ENCODE measurements at regions not wholly inside any gene's neighbourhood (a gene's known extent, or its start where the extent isn't known, plus 50 kb on each side); places are given as distances from the start of the nearest gene placed in this dataset.
"Not testable (repeated sequence)": the region's sequence is repeated elsewhere in the genome, so short reads cannot be mapped to it uniquely, and the experiment has no call there.

DNA sequence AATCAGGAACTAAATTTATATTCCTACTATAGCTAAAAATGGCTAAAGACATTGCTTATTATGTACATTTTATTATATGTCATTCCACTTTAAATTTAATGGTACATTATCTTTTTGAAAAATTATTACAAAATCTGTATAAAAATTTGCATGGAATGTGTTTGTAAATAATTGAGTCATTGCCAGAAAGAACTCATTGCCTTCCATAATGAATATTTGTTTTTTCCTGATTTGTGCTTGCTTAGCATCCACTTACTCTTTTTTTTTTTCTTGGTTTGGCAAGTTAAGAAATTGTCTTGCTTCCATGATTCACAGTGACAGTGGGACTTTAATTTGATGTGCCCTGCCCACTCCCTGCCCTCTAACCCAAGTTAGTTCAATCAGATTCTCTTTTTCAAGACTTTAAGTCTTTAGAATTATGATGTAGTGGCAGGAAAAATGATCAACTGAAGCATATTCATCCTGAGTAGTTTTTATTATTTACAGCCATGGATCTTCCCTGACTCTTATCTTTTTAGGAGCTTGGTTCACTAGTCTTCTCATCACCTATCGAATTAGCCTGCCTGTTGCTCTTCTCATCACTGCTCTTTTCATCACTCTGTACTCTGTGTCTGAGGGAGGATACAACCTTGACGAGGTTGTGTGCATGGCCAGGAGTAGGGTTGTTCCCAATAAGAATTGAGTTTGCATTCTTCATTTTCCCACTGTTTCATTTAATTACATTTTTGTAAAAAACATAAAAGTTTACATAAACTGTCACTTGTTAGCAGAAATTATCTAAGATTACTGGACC, 442.0 kb downstream of the BTG1 start:
- H3K9me3 ChIP-seq (ENCODE audit: low read depth), result no peaks in the 10 kb centered on the region
- DNase-seq (ENCODE audit: low spot score), result no peak
- no peak overlapping the region for H3K27ac ChIP-seq
- H2AFZ ChIP-seq, result no peak overlapping the region
- no peaks in the 10 kb centered on the region for H3K79me2 ChIP-seq
- no peaks in the 10 kb centered on the region for H4K20me1 ChIP-seq (ENCODE audit: insufficient read depth, poor library complexity, severe bottlenecking)
- H3K4me2 ChIP-seq, result no peak overlapping the region
- no peaks in the 10 kb centered on the region for H3K4me1 ChIP-seq (ENCODE audit: insufficient read depth)
- no peak overlapping the region for H3K4me3 ChIP-seq
- no peaks in the 10 kb centered on the region for H3K9me2 ChIP-seq (replicated peaks; ENCODE audit: insufficient read depth)
- WGBS (ENCODE audit: low lambda C conversion rate, missing lambda C conversion rate), result 76% methylated on average over 2 of the region's 2 CpGs
- H3K36me3 ChIP-seq (replicated peaks; ENCODE audit: insufficient read depth, low read depth), result no peaks in the 10 kb centered on the region
- H3K27me3 ChIP-seq, result no peaks in the 10 kb centered on the region
- TF ChIP-seq EZH2 (IDR thresholded peaks at IDR 0.05; ENCODE audit: borderline replicate concordance) (no peak), EZH2phosphoT487 (IDR thresholded peaks at IDR 0.05; ENCODE audit: low read depth, severe bottlenecking, unreplicated experiment) (no peak), CTCF (IDR thresholded peaks at IDR 0.05; ENCODE audit: poor library complexity) (no peak)

- Histone ChIP-seq H3K4me1 (ENCODE audit: insufficient read depth) (no peaks in the 10 kb centered on the region), H3K9me2 (replicated peaks; ENCODE audit: insufficient read depth) (no peaks in the 10 kb centered on the region), H3K9me3 (ENCODE audit: low read depth) (no peaks in the 10 kb centered on the region), H3K27ac (no peak overlapping the region), H3K4me2 (no peak overlapping the region), H4K20me1 (ENCODE audit: insufficient read depth, poor library complexity, severe bottlenecking) (no peaks in the 10 kb centered on the region), H3K36me3 (replicated peaks; ENCODE audit: insufficient read depth, low read depth) (no peaks in the 10 kb centered on the region), H2AFZ (no peak overlapping the region), H3K4me3 (no peak overlapping the region), H3K79me2 (no peaks in the 10 kb centered on the region), H3K27me3 (no peaks in the 10 kb centered on the region)
- DNase-seq (ENCODE audit: low spot score), result no peak
- no peak for TF ChIP-seq CTCF (IDR thresholded peaks at IDR 0.05; ENCODE audit: poor library complexity)
- no peak for TF ChIP-seq EZH2phosphoT487 (IDR thresholded peaks at IDR 0.05; ENCODE audit: low read depth, severe bottlenecking, unreplicated experiment)
- no peak for TF ChIP-seq EZH2 (IDR thresholded peaks at IDR 0.05; ENCODE audit: borderline replicate concordance)
- WGBS (ENCODE audit: low lambda C conversion rate, missing lambda C conversion rate), result 85% methylated on average over 3 of the region's 3 CpGs
These were observed 442.7 kb downstream of the BTG1 start for GRCh38 chr12:91702843-91703425.

- H3K4me2 ChIP-seq, result no peak overlapping the region
- no peaks in the 10 kb centered on the region for H3K27me3 ChIP-seq
- H3K4me3 ChIP-seq, result no peak overlapping the region
- 96% methylated on average over 1 of the region's 1 CpG for WGBS (ENCODE audit: low lambda C conversion rate, missing lambda C conversion rate)
- H3K27ac ChIP-seq, result no peak overlapping the region
- H3K36me3 ChIP-seq (replicated peaks; ENCODE audit: insufficient read depth, low read depth), result no peaks in the 10 kb centered on the region
- H3K4me1 ChIP-seq (ENCODE audit: insufficient read depth), result no peaks in the 10 kb centered on the region
- no peak overlapping the region for H2AFZ ChIP-seq
- H3K9me2 ChIP-seq (replicated peaks; ENCODE audit: insufficient read depth), result no peaks in the 10 kb centered on the region
- TF ChIP-seq EZH2phosphoT487 (IDR thresholded peaks at IDR 0.05; ENCODE audit: low read depth, severe bottlenecking, unreplicated experiment) (no peak), EZH2 (IDR thresholded peaks at IDR 0.05; ENCODE audit: borderline replicate concordance) (no peak), CTCF (IDR thresholded peaks at IDR 0.05; ENCODE audit: poor library complexity) (no peak)
- DNase-seq (ENCODE audit: low spot score), result no peak
- no peaks in the 10 kb centered on the region for H3K79me2 ChIP-seq
- no peaks in the 10 kb centered on the region for H4K20me1 ChIP-seq (ENCODE audit: insufficient read depth, poor library complexity, severe bottlenecking)
- no peaks in the 10 kb centered on the region for H3K9me3 ChIP-seq (ENCODE audit: low read depth)
These were observed 449.7 kb downstream of the BTG1 start for GRCh38 chr12:91695964-91696363.

- not testable (repeated sequence) for H2AFZ ChIP-seq; H3K4me2 ChIP-seq; H3K79me2 ChIP-seq; H3K27me3 ChIP-seq; H3K4me1 ChIP-seq (ENCODE audit: insufficient read depth); H3K4me3 ChIP-seq; H4K20me1 ChIP-seq (ENCODE audit: insufficient read depth, poor library complexity, severe bottlenecking); H3K36me3 ChIP-seq (replicated peaks; ENCODE audit: insufficient read depth, low read depth); H3K9me3 ChIP-seq (ENCODE audit: low read depth); H3K27ac ChIP-seq; DNase-seq (ENCODE audit: low spot score); H3K9me2 ChIP-seq (replicated peaks; ENCODE audit: insufficient read depth)
- 87% methylated on average over 3 of the region's 3 CpGs for WGBS (ENCODE audit: low lambda C conversion rate, missing lambda C conversion rate)
These were observed 450.2 kb downstream of the BTG1 start for GRCh38 chr12:91695406-91695805.

Data from hepatocyte (in vitro differentiated cells).